ENCODE measurements at regions not wholly inside any gene's neighbourhood (a gene's known extent, or its start where the extent isn't known, plus 50 kb on each side); places are given as distances from the start of the nearest gene placed in this dataset.

GRCh38 chr6:101276066-101276465 lies 117.4 kb upstream of the GRIK2 start:
- H3K4me2 ChIP-seq (ENCODE audit: low read depth, low read length), result no peak overlapping the region
- POLR2A ChIA-PET, result no interaction called here
- no TSS peak for BruUV-seq (replicated peaks)
- TF ChIP-seq ZNF367 (CRISPR knock-in tag; IDR thresholded peaks at IDR 0.05; ENCODE audit: borderline replicate concordance) (no peak), ZMYM4 (CRISPR knock-in tag; IDR thresholded peaks at IDR 0.05) (no peak), TFDP2 (CRISPR knock-in tag; IDR thresholded peaks at IDR 0.05) (no peak), ZNF597 (CRISPR knock-in tag; IDR thresholded peaks at IDR 0.05) (no peak), U2AF1 (optimal IDR thresholded peaks at IDR 0.05; ENCODE audit: low read depth, low read length) (no peak), ZNF24 (IDR thresholded peaks at IDR 0.05) (no peak), HHEX (CRISPR knock-in tag; IDR thresholded peaks at IDR 0.05) (no peak), ZBTB40 (IDR thresholded peaks at IDR 0.05) (no peak), ZBTB40 (CRISPR knock-in tag; IDR thresholded peaks at IDR 0.05) (no peak), FOXJ3 (CRISPR knock-in tag; IDR thresholded peaks at IDR 0.05; ENCODE audit: borderline replicate concordance) (no peak), POLR2AphosphoS2 (IDR thresholded peaks at IDR 0.05; ENCODE audit: low read depth, low read length) (no peak), HDAC2 (CRISPR knock-in tag; IDR thresholded peaks at IDR 0.05) (no peak), ISL2 (CRISPR knock-in tag; IDR thresholded peaks at IDR 0.05) (no peak), NFIC (IDR thresholded peaks at IDR 0.05; ENCODE audit: low read length) (no peak), NCOA2 (CRISPR knock-in tag; IDR thresholded peaks at IDR 0.05) (no peak), PHB2 (IDR thresholded peaks at IDR 0.05; ENCODE audit: partially characterized antibody) (no peak), NR0B2 (CRISPR knock-in tag; IDR thresholded peaks at IDR 0.05) (no peak)

More at GRCh38 chr6:101276066-101276465, 117.4 kb upstream of the GRIK2 start:
- H4K20me1 ChIP-seq (ENCODE audit: insufficient read depth, low read length), result no peaks in the 10 kb centered on the region
- intact Hi-C loops (cut with micrococcal nuclease; ENCODE audit: unreplicated experiment) (no loop called here), in situ Hi-C loops (cut with HindIII; ENCODE audit: extremely low pct_ligation_motif_present, low pct_unique_long_range_greater_than_20kb) (no loop called here)
- H3K9ac ChIP-seq (ENCODE audit: insufficient read depth, low read depth, low read length), result no peak overlapping the region
- no peak overlapping the region for H2AFZ ChIP-seq (ENCODE audit: low read length)
- H3K79me2 ChIP-seq (ENCODE audit: insufficient read depth, low read length), result no peaks in the 10 kb centered on the region
- no peaks in the 10 kb centered on the region for H3K9me3 ChIP-seq (ENCODE audit: low read length)
- no peak for FAIRE-seq
- no peaks in the 10 kb centered on the region for H3K27me3 ChIP-seq (ENCODE audit: control insufficient read depth in 1 of 2, insufficient read depth in 2 of 2, low read length in 2 of 2)
- no peak overlapping the region for H3K27ac ChIP-seq (ENCODE audit: extremely low read length, insufficient read depth, low read length)
- no peak overlapping the region for H3K4me3 ChIP-seq (replicated peaks in 1 of 3; ENCODE audit: insufficient read depth in 1 of 3, low read depth in 2 of 3, low read length in 3 of 3)
- H3K36me3 ChIP-seq (replicated peaks in 1 of 2; ENCODE audit: control insufficient read depth in 1 of 2, insufficient read depth in 2 of 2, low read length in 2 of 2), result no peaks in the 10 kb centered on the region
- no peaks in the 10 kb centered on the region for H3K4me1 ChIP-seq (ENCODE audit: insufficient read depth, low read length)
- DNase-seq (ENCODE audit: low spot score), result no peak
- ATAC-seq, result no peak
- CTCF ChIA-PET (ENCODE audit: low intra/inter-chr PET ratio, low total read pairs), result no interaction called here
